Right atrium auricular region (tissue), 2 donors: ENCODE measurements at regions not wholly inside any gene's neighbourhood (a gene's known extent, or its start where the extent isn't known, plus 50 kb on each side); places are given as distances from the start of the nearest gene placed in this dataset.

ENCODE experiments used
- DNase-seq: peaks from one replicate; pipeline ENCODE4 v3.0.0-alpha.2; 2019; ENCODE audit warnings: low spot score
- H3K27ac ChIP-seq, 2 donors: fragments of 200-600 bp; sonication (generic); 1 replicate in 1 of 2; 2 replicates in 1 of 2; pipeline ENCODE4 v1.5.1; 2016 to 2019
- H3K27me3 ChIP-seq, 2 donors: fragments of 200-600 bp; sonication (generic); one replicate each; pipeline versions ENCODE4 v1.5.1 to v1.6.0; 2017 to 2019
- H3K36me3 ChIP-seq: fragments of 200-600 bp; sonication (generic); one replicate; pipeline ENCODE4 v1.5.1; 2016
- H3K4me1 ChIP-seq, 2 donors: fragments of 200-600 bp; sonication (generic); one replicate each; pipeline versions ENCODE4 v1.5.1 to v1.6.0; 2017 to 2019
- H3K4me3 ChIP-seq, 2 donors: fragments of 200-600 bp; sonication (generic); 1 replicate in 1 of 2; 2 replicates in 1 of 2; pipeline ENCODE4 v1.5.1; 2017 to 2019; ENCODE audit warnings: mild to moderate bottlenecking in 1 of 2, moderate library complexity in 1 of 2
- H3K9me3 ChIP-seq, 2 donors: fragments of 200-600 bp; sonication (generic); one replicate each; pipeline ENCODE4 v1.5.1; 2019
- TF ChIP-seq, protein P1 (sequence below), 2 donors: fragments of 200-600 bp; sonication (generic); IDR thresholded peaks; one replicate each; pipeline ENCODE4 v1.5.1; 2019; ENCODE audit warnings: antibody characterized with exemption in 2 of 2

DNA sequence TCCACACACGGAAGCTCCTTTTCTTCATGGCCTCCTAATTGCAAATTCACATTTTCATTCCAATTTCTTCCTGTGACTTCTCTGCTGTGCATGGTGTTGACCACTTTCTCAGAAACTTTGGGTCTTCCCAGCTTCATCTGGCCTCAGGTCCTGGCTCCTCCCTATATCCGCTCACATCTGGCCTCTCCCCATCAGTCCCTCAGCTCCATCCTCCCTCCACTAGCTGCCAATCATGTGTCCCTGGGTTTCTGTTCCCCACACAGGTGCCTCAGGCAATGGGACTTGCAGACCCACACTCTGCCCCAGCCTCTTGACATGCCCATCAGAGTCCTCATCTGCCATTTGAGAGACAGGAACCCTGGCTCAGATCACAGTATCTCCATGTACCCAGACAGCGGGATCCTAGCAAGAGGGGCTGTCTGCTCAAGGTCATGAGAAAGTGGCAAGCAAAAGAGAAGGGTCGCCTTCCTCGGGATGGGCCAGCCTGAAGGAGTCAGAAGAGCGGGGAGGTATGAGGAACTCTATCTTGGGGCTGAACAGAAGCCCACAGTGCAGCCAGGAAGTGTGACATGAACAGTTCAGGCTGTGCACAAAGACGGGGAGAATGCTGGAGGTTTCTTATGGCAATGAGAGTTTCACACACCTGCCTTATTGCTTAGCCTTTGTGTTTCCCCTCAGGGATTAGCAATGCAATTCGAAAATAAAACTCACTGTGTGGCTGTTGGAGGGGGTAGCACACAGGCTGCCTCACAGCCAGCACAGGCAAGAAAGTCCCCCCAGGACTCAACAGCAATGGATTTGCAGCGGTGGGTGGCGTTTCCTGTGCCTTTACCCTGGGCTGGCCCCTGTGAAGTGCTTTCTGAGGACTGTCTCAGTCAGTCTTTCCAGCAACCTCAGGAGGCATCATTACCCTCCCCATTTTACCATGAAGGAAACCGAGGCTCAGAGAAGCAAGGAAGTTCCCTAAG is 69.5 kb downstream of the COPS8 start:
- no peaks in the 10 kb centered on the region for H3K36me3 ChIP-seq
- TF ChIP-seq, protein P1, sequence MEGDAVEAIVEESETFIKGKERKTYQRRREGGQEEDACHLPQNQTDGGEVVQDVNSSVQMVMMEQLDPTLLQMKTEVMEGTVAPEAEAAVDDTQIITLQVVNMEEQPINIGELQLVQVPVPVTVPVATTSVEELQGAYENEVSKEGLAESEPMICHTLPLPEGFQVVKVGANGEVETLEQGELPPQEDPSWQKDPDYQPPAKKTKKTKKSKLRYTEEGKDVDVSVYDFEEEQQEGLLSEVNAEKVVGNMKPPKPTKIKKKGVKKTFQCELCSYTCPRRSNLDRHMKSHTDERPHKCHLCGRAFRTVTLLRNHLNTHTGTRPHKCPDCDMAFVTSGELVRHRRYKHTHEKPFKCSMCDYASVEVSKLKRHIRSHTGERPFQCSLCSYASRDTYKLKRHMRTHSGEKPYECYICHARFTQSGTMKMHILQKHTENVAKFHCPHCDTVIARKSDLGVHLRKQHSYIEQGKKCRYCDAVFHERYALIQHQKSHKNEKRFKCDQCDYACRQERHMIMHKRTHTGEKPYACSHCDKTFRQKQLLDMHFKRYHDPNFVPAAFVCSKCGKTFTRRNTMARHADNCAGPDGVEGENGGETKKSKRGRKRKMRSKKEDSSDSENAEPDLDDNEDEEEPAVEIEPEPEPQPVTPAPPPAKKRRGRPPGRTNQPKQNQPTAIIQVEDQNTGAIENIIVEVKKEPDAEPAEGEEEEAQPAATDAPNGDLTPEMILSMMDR (IDR thresholded peaks at IDR 0.05): no peak
- H3K4me3 ChIP-seq: no peak overlapping the region
- H3K27me3 ChIP-seq: no peaks in the 10 kb centered on the region
- H3K27ac ChIP-seq: peak overlapping the region; percentile 57 to 79
- H3K4me1 ChIP-seq: peaks cover 0 to 14% of the 10 kb centered on the region in 2 donors
- no peaks in the 10 kb centered on the region for H3K9me3 ChIP-seq
- DNase-seq: no peak

DNA sequence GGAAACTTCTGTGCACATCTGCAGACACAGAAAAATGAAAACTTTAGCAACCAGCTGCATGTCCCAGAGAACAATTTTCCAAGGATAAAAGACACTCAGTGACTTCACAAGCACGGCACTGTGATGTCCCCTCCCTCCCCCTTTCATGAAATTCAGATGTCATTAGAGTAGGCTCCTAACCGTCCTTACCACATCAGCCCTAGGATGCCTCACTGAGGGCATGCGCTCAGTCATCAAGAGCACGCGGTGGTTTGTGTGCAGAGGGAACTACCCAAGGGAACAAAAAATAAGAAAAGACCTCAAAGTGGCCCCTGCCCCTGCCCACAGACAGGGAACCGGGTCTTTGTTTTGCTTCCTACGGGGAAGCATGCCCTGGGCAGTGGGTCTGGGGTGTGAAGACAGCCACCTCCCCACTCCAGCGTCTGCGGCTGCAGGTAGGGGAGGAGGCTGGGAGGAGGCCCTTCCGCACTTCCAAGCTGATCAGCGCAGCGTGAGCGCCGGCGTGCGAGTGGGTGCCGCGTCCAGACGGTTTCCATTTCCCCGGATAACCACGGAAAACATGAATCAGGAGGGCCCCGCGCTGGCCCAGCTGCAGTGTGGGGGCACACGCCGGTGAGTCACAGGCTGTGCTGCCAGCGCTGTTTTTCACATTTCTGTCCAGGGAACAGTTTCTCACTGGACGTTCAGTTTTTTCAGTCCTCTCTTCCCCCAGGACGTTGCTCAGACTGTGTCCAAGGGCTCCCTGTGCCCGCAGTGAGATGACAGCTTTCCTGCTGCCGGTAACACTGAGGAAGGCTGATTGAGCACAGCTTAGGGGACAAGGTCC is 70.6 kb downstream of the COPS8 start:
- Histone ChIP-seq H3K27me3 (no peaks in the 10 kb centered on the region), H3K9me3 (no peaks in the 10 kb centered on the region), H3K27ac (peak overlapping the region; percentile 74 to 79), H3K36me3 (no peaks in the 10 kb centered on the region), H3K4me3 (no peak overlapping the region), H3K4me1 (peaks cover 0 to 21% of the 10 kb centered on the region in 2 donors)
- DNase-seq: peak; percentile 81
- TF ChIP-seq, protein P1 (IDR thresholded peaks at IDR 0.05): no peak

DNA sequence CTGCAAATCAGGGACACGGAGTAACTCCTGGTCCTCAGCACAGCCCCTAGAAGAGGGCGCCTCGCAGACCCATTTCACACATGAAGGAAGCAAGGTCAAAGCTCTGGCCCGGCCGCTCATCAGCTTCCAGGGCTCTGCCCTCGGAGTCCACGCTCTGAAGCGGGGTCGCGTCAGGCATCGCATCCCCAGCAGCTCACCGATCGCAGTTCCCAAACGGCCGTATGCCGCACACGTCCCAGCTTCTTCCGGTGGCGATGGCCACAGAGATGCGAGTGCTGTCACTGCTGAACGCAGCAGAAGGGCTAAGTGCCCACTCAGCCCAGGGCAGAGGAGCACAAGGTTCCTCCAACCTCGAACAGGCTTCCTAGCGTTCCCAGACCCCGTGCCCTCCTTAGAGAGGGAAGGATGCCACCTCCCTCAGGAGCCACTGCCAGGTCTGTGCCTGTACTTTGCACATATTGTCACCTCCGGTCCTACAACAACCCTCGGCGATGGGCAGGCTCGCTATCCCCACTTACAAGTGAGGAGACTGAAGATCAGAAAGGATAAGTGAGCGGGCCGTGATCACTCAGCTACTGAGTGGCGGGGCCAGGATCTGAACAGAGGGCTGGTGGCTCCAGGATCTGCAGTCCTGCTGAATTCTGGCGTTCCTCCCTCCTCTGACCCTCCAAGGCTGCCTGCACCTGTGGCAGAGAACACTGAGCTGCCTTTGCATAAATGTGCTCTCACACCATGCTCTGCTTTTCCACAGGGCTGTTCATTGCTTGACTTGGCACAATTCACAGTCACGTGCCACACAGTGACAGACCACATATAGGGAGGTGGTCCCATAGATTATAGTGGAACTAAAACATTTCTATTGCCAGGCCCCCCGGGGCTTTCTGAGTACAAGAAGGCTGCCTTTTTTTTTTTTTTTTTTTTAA is 71.4 kb downstream of the COPS8 start:
- no peak overlapping the region for H3K4me3 ChIP-seq
- no peaks in the 10 kb centered on the region for H3K36me3 ChIP-seq

DNA sequence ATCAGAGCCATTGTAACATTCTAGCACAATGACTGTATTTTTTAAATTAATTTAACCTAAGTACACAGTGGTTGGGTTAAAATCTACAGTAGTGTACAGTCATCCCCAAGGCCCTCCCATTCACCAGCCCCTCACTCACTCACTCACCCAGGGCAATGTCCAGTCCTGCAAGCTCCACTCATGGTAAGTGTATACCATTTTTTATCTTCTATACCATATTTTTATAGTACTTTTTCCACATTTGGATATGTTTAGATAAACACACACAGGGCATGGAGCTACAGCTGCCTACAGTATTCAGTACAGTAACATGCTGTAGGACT is 72.1 kb downstream of the COPS8 start:
- Histone ChIP-seq H3K27ac (no peak overlapping the region), H3K4me3 (no peak overlapping the region), H3K36me3 (no peaks in the 10 kb centered on the region), H3K4me1 (peaks cover 0 to 21% of the 10 kb centered on the region in 2 donors), H3K27me3 (no peaks in the 10 kb centered on the region), H3K9me3 (no peaks in the 10 kb centered on the region)
- TF ChIP-seq, protein P1 (IDR thresholded peaks at IDR 0.05): no peak
- no peak for DNase-seq

More for the DNA sequence above, 71.4 kb downstream of the COPS8 start:
- Histone ChIP-seq H3K27ac (peak overlapping the region; percentile 74 to 79), H3K4me1 (peaks cover 0 to 21% of the 10 kb centered on the region in 2 donors), H3K27me3 (no peaks in the 10 kb centered on the region), H3K9me3 (no peaks in the 10 kb centered on the region)
- TF ChIP-seq, protein P1 (IDR thresholded peaks at IDR 0.05): no peak
- no peak for DNase-seq

DNA sequence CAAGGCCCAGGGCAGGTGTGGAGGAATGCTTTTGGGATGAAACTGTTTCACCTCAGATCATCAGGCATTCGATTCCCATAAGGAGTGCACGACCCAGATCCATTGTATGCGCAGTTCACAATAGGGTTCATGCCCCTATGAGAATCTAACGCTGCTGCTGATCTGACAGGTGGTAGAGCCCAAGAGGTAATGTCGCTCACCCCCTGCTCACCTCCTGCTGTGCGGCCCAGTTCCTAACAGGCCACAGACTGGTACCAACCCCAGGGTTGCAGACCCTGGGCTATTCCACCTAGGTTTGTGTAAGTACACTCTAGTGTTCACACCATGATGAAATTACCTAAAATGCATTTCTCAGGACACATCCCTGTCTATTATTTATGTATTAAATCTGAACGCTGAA is 72.5 kb downstream of the COPS8 start:
- peaks cover 0 to 21% of the 10 kb centered on the region in 2 donors for H3K4me1 ChIP-seq
- H3K27me3 ChIP-seq: no peaks in the 10 kb centered on the region
- no peaks in the 10 kb centered on the region for H3K9me3 ChIP-seq
- no peak overlapping the region for H3K27ac ChIP-seq
- DNase-seq: no peak
- no peaks in the 10 kb centered on the region for H3K36me3 ChIP-seq
- H3K4me3 ChIP-seq: no peak overlapping the region
- TF ChIP-seq, protein P1 (IDR thresholded peaks at IDR 0.05): no peak
